ENCODE measurements at regions not wholly inside any gene's neighbourhood (a gene's known extent, or its start where the extent isn't known, plus 50 kb on each side); places are given as distances from the start of the nearest gene placed in this dataset.

DNA sequence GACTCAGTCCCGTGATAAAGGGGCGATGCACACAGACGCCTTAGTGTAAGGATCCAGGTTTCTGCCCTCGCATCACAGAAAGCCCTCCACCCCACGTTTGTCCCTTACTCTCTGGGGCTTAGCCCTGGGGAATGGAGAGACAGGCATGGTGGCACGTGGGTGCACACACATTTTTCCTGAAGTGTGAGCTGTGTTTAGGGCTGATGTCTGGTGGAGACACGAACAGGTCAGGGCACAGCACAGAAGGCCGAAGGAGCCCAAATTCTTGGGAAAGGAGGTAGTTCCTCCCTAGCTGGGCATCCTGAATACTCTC is 84.3 kb upstream of the DHRSX start:
- no peak overlapping the region for H3K4me3 ChIP-seq (ENCODE audit: low read length)
- TF ChIP-seq, protein P1, sequence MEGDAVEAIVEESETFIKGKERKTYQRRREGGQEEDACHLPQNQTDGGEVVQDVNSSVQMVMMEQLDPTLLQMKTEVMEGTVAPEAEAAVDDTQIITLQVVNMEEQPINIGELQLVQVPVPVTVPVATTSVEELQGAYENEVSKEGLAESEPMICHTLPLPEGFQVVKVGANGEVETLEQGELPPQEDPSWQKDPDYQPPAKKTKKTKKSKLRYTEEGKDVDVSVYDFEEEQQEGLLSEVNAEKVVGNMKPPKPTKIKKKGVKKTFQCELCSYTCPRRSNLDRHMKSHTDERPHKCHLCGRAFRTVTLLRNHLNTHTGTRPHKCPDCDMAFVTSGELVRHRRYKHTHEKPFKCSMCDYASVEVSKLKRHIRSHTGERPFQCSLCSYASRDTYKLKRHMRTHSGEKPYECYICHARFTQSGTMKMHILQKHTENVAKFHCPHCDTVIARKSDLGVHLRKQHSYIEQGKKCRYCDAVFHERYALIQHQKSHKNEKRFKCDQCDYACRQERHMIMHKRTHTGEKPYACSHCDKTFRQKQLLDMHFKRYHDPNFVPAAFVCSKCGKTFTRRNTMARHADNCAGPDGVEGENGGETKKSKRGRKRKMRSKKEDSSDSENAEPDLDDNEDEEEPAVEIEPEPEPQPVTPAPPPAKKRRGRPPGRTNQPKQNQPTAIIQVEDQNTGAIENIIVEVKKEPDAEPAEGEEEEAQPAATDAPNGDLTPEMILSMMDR (conservative IDR thresholded peaks at IDR 0.05; ENCODE audit: low read length) = no peak
- DNase-seq (ENCODE audit: low read depth) = no peak

DNA sequence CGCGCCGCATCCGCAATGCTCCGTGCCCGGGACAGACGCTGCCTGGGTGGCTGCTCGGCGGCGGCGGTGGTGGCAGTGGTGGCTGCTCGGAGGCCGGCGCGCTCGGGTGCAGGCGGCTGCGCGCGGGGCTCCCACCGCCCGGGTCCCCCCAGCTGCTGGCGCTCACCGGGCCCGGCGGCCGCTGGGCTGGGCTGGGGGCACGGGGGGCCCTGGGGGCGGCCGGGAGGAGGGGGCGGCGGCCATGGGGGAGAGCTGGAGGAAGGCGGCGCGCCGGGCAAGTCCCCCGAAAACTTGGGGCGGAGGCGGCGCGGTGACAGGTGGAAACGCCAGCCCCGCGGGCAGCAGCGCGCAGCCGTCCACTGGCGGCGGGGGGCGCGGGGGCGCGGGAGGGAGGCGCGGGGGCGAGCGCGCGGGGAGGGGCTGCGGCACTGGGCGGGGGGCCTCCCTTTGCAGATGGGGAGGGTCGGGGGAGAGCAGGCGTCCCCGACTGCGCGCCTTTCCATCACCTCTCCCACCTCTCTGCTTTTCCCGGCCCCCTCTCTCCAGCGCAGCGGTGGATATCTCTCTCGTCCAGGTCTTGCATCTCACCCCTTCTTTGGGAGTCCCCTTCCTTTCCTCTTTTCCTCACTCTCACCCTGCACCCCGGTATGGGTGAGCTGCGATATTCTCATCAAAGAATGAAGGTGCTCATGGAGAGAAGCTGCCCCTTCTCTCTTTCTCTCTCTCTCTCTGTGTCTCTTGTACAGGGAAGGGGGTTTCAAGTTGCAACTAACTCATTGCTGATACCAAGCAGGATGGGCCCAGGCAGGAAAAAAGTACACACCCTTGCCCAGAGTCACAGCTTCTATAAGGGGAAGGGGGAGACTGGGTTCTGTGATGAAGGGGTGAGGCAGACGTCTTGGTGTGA is 83.7 kb upstream of the DHRSX start:
- no peak overlapping the region for H3K4me3 ChIP-seq (ENCODE audit: low read length)
- TF ChIP-seq, protein P1 (conservative IDR thresholded peaks at IDR 0.05; ENCODE audit: low read length) = no peak

DNA sequence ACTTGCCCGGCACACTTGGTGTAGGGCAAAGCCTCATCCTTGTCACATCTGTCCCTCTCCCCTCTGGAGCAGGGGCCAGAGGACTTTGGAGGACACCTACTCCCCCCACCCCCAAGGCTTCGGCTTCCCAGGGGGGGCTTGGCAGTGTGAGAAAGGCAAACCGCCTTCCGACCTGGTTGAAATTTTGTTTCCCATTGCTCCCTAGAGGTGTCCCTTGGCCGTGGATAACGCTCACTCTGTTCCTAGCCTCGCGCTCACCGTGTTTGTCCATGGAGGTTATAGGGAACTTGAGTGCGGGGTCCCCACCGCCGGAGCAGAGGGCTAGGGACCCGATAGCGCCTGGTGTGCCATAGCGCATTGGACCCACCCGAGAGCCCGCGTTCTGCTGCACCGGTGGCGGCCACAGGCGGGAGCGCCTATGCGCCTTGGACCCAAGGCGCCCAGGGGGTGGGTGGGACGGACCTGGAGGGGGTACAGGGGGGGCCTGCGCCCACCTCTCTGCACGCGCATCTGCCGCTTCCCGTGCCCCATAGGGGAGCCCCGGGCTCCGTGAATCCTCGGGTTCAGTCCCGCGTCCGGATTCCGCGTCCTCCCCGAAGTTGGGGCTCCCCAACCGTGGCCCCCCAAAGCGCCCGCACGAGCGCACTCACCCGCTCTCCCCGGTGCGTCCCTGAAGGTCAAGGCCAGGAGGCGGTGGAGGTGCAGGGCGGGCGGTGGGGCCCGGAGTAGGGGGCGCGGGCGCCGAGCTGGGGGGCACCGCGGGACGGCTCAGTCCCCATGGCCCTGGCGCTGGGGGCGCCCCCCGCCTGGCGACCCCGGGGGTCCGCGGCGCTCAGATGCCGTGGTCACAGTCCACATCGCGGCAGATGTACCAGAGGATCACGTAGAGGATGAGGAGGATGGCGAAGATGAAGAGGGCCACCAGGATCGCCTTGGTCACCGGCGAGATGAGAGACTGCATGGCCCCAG is 82.7 kb upstream of the DHRSX start:
- TF ChIP-seq, protein P1 (conservative IDR thresholded peaks at IDR 0.05; ENCODE audit: low read length) = no peak
- H3K4me3 ChIP-seq (ENCODE audit: low read length) = no peak overlapping the region
- no peak for DNase-seq (ENCODE audit: low read depth)

More for the DNA sequence above, 83.7 kb upstream of the DHRSX start:
- no peak for DNase-seq (ENCODE audit: low read depth)

DNA sequence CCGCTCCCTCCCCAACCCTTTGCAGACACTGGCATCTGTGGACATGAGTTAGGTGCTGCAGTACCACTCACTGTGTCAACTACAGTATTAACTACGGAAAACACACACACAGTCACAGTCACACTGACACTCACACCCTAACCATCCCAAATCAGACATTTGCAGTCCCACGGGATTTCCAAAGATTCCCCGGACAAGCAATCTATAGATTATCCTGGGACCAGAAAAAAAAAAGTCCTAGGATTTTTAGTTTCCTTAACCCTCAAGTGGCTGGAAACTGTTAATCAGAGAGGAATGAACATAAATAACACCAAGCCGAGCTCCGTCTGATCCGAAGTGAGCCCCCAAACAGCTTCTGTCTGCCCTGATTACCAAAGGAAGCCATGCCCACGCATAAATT is 81.9 kb upstream of the DHRSX start:
- TF ChIP-seq, protein P1 (conservative IDR thresholded peaks at IDR 0.05; ENCODE audit: low read length) = no peak
- H3K4me3 ChIP-seq (ENCODE audit: low read length) = no peak overlapping the region
- no peak for DNase-seq (ENCODE audit: low read depth)

DNA sequence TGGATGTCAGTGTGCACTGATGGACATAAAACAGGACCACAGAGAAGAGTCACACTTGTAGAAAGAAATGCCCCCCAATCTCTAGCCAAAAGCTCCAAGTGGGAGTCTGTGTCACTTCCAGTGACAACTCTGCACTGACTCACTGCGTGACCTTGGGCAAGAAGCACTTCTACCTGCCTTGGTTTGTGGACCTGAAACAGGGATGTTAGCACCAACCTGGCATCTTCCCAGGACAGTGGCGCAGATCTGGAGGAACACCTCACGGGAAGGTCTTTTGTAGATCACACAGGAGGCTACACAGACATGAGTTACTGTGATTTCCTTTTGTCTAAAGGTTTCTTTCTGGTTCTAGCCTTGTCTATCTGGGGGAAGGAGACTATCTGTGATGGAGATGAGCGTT is 80.5 kb upstream of the DHRSX start:
- no peak for DNase-seq (ENCODE audit: low read depth)
- no peak overlapping the region for H3K4me3 ChIP-seq (ENCODE audit: low read length)
- TF ChIP-seq, protein P1 (conservative IDR thresholded peaks at IDR 0.05; ENCODE audit: low read length) = no peak

DNA sequence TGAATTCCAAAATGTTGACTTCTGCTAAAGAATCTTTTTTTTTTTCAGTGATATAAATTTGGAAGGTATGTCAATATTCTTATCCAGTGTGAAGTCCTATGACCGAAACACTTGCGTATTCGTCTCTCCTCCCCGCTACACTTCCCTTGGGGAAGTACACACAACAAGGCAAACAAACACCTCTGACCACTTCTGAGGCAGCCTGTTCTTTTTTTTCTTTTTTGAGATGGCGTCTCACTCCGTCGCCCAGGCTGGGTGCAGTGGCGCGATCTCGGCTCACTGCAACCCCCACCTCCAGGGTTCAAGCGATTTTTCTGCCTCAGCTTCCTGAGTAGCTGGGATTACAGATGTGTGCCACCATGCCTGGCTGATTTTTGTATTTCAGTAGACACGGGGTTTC is 78.1 kb upstream of the DHRSX start:
- TF ChIP-seq, protein P1 (conservative IDR thresholded peaks at IDR 0.05; ENCODE audit: low read length) = no peak
- H3K4me3 ChIP-seq (ENCODE audit: low read length) = no peak overlapping the region
- DNase-seq (ENCODE audit: low read depth) = no peak
